ENCODE measurements at regions not wholly inside any gene's neighbourhood (a gene's known extent, or its start where the extent isn't known, plus 50 kb on each side); places are given as distances from the start of the nearest gene placed in this dataset.
"Not testable (repeated sequence)": the region's sequence is repeated elsewhere in the genome, so short reads cannot be mapped to it uniquely, and the experiment has no call there.

DNA sequence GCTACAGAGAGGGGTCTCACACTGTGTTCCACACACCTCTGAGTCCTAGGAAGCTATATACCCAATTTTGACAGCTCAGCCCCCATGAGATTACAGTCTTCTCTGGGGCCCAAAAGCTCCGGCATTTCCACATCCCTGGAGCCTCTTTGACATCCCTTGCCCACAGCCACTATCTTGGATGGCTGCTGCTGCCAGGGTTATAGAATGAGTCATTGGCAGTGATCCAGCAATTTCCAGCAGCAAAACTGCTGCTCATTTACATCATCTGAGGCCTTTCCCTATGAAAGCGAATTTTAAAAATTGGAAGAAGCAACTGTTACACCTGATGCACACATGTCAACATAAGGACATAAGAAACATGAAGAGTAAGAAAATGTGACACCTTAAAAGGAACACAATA is 590.7 kb downstream of the MEI4 start:
- no peak for DNase-seq

DNA sequence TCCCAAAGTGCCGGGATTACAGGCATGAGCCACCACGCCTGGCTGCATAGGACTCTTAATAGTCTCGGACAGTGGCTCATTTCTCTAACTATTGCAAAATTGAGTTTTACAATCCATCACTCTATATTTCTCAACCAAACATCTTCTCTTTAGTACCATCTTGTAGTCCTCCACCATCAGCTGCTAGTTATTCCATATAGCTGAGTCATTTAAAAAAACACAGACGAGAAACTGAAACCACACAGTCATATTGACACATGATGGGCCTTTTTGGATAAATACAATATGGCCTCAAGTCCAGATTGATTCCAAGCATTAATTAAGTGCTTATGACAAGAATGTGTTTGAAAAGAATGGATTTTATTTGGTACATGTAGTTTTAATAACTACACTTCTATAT is 599.1 kb downstream of the MEI4 start:
- DNase-seq, result no peak

DNA sequence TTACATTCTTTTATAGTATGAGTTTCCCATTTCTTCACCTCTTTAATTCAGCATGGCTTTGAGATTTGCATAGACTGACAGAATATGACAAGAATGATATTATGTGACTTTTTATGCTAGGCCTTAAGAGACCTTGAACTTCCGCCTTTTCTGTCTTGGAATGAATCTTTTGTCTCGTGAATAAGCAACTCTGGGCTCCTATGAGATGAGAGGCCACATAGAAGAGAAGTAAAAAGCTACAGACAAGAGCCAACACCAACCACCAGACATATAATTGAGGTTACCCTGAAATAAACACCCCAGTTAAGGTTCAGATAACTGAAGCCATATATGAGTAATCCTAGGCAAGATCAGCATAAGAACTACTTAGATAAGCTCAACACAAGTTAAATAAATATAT is 600.8 kb downstream of the MEI4 start:
- no peak for DNase-seq

DNA sequence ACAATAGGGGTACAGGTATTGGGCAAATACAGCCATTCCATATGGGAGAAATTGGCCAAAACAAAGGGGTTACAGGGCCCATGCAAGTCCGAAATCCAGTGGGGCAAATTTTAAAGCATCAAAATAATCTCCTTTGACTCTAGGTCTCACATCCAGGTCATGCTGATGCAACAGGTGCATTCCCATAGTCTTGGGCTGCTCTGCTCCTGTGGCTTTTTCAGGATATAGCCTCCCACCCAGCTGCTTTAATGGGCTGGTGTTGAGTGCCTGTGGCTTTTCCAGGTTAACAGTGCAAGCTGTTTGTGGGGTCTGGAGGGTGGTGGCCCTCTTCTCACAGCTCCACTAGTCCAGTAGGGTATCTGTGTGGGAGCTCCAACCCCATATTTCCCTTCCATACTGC is 607.1 kb downstream of the MEI4 start:
- no peak for DNase-seq

DNA sequence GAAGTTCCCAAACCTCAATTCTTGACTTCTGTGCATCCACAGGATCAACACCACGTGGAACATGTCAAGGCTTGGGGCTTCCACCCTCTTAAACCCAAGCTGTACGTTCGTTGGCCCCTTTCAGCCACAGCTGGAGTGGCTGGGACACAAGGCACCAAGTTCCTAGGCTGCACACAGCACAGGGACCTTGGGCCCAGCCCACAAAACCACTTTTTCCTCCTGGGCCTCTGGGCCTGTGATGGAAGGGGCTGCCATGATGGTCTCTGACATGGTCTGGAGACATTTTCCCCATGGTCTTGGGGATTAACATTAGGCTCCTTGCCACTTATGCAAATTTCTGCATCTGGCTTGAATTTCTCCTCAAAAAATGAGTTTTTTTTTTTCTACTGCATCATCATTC is 606.9 kb upstream of the IRAK1BP1 start:
- not testable (repeated sequence) for DNase-seq

DNA sequence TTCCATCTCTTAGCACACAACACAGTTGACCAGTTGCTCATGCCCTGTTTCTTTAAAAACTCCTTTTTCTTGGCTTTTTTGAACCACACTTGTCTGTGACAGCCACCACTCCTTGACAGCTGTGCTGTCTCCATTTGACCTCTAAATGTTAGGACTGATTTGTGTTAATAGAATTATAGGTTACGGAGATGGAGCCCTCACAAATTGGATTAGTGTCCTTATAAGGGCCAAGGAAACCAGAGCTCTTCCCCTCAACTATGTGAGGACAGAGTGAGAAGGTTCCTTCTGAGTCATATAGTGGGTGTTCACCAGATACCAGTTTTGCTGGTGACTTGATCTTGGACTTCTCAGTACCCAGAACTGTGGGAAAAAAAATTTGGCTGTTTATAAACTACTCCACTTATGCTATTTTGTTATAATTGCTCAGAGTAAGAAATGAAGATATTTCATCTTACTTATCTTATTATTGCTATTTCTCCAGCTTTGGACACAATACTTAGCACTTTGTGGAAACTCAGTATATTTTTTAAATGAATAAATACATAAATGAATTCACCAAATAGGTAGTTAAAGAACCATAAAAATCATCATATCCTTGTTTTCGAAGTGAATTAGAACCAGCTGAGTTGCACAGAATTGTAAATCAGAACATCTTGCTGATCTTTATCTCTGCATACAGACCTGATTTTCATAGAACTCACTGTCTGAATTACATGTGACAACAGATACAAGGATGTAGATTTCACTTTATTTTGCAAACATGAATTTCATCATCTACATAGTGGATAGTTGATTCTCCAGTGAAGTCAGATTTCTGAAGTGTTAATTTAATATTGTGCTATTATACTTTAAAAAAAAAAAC is 598.5 kb upstream of the IRAK1BP1 start:
- DNase-seq, result no peak

DNA sequence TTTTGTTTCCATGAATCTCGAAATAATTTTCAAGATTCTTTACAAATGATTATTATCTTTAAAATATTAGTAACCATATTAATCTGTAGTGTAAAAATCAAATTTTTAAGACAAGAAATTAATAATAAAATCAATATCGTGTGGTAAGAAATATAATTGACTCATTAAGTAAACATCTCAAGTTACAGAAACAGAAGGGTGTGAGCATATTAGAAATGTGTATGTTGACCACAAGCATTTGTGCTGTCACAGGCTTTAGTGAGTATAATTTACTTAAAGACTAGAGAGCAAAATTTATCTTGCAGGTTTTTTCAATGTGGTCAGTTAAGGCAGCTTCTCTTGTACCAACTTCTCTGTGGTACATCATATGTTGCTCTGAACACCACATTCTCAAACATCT is 566.5 kb upstream of the IRAK1BP1 start:
- DNase-seq, result no peak

DNA sequence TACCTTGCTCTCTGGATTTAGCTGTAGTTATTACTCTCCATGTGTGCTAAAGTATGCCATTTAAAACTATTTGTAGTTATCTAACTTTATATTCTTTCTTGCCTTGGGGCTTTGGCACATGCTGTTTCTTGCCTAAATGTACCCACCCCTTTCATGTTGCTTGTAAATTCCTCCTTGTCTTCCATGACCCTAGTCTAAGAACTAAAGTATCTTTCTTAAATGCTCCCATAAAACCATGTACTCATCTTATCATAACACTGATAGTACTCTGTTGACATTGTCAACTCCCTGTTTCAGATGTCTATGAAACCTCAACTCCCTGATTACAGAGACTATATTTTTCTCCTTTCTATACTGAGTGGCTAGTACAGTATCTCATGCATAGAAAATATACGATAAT is 564.9 kb upstream of the IRAK1BP1 start:
- no peak for DNase-seq

DNA sequence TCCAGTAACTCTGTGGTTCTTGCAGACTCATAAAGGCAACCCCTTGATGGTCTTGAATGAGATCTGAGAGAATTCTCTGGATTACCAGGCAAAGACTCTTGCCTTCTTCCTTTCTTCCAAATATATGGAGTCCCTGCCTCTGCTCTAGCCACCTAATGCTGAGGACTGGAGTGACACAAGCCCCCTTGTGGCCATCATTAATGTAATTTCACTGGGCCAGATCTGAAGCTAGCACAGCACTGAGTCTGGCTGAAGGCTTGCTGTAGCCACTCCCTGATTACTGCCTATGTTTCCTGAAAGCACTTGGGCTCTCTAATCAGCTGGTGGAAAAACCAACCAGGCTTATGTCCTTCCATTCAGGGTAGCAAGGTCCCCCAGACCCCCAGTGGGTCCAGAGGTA is 559.3 kb upstream of the IRAK1BP1 start:
- DNase-seq, result no peak

DNA sequence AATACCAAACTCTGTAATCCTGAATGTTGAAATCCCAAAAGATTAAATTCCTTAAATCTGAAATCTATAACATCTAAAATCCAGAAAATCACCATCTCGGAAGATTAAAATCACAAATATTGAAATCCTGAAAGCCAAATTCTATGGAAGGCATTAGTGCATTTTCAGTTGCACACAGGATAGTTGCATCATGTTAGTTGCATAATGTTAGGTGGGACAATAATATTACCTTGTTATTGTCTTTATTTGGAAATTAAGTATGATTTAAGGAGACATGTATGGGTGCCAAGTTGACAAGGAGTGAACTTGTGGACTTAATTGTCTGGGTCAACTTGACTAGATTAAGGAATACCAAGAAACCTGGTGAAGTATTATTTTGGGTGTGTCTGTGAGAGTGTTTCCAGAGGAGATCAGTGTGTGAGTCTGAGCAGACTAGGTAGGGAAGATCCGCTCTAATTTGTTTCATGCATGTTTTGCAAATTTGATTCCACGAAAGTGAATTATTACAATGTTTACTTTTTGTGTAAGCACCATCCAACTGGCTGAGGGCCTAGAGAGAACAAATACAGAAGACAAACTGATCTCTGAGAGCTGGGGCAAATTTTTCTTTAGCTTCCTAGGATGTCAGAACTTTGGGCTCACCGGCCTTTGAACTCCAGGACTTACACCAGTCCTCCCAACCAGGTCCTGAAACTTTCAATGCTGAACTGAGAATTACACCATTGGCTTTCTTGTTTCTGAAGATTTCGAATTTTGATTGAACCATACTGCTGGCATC is 545.1 kb upstream of the IRAK1BP1 start:
- DNase-seq, result no peak

DNA sequence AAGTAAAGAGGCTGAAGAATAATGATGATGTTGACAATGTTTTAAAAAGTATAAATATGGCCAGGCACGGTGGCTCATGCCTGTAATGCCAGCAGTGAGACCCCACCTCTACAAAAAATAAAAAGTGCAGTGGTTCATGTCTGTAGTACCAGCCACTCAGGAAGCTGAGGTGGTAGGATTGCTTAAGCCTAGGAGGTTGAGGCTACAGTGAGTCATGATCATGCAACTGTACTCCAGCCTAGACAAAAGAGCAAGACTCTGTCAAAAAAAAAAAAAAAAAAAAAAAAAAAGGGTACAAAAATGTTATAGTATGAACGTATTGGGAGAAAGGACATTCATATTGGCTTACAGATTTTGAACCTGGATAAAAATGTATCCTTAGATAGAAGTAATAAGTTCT is 543.1 kb upstream of the IRAK1BP1 start:
- no peak for DNase-seq

DNA sequence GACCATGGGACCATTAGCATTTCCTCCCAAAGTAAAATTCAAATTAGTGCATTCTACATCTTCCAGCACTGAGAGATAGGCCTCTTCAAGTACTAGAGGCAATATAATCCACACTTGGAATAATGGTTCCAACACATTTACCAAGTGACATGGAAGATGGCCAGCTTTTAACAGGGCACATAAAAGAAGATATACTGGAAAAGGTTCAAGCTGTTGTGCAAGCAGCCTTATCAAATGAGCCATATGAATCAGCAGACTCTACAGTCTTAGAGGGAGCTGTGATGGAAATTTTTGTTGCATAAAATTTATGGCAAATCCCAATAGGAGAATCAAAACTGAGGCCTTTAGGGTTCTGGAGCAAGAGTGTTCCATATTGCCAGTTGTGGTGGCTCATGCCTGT is 526.6 kb upstream of the IRAK1BP1 start:
- DNase-seq, result no peak

DNA sequence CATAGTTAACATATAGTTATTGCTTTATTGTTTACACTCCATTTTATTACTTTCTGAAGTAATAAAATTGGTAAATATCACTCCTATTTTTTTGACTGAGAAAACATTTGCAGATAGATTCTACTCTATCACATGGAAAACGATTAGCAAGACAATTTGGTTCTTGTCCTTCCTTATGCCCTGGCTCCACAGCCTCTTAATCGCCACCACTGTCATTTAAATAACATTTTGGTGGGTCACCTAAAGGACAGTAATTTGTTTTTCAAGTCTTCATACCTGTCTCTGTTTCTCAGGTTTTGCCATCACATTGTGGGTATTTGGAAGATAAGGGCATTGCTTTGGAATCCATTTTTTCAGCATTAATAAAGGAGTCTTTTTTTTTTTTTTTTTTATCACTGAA is 521.5 kb upstream of the IRAK1BP1 start:
- no peak for DNase-seq

DNA sequence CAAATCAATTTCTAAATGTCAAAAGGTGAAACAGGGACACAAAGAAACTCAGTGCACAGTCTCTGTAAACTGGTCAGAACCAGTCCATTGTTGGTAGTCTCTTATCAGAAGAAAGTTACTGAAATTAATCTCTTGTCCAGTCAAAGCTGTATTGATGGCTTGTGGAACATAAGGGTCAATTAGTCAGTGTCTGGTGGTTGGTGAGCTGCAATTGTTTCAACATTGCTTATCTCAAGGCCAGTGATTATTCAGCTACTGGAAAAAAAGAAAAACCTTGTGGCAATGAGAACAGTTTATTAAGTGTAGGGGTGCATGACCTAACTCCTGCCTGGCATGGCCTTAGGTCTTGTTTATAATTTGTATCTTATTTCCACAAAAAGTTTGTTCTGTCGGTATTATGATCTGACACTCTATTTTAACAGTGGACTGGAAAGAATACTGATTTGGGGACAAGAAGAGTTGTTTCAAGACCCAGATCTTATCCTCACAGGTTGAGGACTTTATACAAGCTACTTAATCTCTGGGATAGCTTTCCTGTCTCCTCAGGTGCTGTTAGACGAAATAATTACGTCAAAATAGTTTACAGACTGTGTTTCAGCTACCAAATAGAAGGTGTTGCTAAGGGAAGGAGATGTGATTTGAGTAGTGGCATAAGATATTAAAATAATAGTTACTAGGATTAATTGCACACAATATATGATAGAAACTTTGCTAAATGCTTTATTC is 520.0 kb upstream of the IRAK1BP1 start:
- DNase-seq, result no peak

DNA sequence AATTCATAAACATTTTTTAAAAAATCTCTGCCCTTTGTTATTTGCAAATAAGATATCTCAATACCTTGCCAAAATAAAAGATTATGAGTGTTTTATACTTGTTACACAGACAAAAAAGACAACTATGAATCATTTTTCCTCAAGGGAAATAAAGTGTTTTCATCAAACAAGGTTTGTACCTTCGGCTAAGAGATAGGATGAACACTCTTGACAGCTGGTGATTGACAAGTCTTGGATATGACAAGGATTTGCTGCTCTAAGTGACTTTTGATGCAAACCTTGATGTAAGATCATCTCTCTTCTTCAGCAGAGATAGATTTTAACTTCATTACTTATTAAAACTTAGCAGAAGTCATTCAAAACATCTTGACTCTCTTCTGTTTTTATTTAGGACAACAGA is 514.3 kb upstream of the IRAK1BP1 start:
- no peak for DNase-seq

DNA sequence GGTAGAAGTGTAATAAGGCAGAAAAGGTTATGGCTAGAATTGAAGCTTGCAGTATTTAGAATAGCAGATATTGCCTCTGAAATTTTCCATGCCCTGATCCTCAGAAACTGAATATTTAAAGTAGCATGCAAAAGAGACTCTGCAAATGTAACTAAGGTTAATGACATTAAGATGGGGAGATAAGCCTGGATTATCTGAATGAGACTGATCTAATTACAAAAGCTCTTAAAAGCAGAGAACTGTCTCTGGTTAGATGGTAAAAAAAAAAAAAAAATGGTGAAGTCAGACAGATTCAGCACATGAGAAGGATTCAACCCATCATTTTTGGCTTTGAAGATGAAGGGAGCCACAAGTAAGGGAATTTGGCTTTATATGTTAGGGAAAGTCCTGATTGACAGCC is 503.7 kb upstream of the IRAK1BP1 start:
- DNase-seq, result no peak

DNA sequence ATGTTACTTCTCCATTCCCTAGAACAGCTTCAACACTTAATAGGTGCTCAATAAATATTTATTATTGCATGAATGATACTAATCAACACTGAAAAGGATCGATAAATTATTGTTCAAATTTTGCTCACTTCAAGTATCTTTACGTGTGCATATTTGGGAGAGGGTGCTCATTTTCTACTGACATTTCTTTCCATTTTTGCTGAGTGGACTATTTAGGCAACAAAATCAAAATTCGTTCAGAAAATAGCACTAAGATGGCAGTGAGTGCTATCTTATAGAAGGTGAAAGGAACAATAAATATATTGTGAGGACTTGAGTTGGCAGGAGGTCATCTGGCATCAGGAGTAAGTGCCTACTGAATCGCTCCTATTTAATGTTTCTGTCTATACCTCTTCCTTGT is 501.9 kb upstream of the IRAK1BP1 start:
- DNase-seq, result no peak

DNA sequence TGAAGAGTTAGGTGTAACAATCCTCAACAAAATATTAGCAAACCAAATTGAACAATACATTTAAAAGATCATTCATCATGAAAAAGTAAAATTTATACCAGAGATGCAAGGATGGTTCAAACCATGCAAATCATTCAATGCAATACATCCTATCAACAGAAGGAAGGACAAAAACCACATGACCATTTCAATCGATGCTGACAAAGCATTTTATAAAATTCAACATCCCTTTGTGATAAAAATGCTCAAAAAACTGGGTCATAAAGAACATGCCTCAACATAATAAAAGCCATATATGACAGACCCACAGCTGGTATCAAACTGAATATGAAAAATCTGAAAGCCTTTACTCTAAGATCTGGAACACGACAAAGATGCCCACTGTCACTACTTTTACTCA is 490.3 kb upstream of the IRAK1BP1 start:
- DNase-seq, result no peak

DNA sequence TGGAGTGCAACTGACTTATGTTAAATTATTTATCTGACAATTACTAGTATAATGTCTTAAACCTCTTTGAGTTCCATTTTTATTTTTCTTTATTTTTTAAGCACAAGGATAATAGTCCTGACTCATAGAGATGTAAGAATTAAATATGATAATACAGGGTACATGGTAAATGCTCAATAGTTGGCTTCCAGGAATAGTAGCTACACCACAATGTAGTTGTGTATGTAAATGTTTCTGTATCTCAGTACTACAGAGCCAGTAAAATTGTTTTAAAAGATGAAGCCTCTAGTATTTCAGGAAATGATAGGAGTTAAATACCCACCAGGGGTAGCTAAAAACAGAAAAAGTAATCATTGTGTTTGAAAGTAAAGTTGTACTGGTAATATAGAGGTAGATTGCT is 487.4 kb upstream of the IRAK1BP1 start:
- no peak for DNase-seq

DNA sequence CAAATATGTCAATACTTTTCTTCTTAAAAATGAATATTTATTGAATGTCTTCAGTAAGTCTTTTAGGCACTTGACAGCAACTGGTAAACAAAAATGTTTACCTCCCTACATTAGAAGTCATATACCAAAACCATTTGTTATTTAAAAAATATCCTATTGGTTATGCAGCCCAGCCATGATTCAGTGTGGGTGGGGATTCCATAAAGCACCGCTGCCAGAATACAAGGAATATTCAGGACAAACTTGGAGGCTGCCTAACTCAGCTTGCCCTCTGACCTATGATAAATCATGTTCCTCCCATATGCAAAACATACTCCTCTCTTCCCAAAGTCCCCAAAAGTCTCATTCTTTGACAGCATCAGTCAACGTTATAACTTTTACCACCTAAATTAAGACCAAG is 486.8 kb upstream of the IRAK1BP1 start:
- no peak for DNase-seq

DNA sequence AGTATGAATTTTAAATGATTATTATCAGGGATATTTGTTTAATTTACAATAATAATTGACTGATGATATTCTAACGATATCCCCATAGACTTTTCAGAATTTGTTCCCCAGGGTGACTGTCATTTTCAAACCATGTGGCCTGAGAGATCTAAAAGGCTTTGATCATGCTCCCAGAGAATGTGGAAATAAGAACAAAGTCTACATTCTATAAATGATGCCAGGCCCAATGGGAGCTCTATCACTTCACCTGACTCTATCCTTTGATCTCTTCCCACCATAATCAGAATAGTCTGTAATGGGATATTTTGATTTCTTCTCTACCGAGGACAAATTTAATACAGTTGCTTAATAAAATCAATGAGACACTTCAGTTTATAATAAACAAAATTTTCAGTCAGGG is 483.4 kb upstream of the IRAK1BP1 start:
- no peak for DNase-seq

DNA sequence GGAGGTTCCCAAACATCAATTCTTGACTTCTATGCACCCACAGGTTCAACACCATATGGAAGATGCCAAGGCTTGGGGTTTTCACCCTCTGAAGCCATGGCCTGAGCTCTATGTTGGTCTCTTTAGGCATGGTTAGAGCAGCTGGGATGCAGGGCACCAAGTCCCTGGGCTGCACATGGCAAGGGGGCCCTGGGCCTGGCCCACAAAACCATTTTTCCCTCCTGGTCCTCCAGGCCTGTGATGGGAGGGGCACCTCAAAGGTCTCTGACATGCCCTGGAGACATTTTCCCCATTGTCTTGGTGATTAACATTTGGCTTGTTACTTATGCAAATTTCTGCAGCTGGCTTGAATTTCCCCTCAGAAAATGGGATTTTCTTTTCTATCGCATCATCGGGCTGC is 480.5 kb upstream of the IRAK1BP1 start:
- not testable (repeated sequence) for DNase-seq

DNA sequence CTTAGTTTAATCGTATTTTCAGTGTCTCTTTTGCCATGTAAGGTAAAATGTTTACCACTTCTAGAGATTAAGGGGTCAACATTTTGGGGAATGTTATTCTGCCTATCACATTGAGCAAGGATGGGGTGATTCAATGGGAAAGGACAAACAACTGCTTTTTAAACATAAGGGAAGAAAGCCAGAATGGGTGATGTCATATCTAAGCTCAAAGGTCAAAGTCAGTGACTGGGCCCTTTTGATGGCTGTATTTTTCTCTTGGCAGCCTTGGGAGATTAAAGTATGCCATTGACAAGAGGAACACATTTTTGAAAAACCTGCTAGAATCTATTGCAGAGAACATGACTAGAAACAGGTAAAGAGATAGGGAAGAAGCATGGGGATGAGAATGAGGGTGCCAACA is 477.3 kb upstream of the IRAK1BP1 start:
- DNase-seq, result no peak

DNA sequence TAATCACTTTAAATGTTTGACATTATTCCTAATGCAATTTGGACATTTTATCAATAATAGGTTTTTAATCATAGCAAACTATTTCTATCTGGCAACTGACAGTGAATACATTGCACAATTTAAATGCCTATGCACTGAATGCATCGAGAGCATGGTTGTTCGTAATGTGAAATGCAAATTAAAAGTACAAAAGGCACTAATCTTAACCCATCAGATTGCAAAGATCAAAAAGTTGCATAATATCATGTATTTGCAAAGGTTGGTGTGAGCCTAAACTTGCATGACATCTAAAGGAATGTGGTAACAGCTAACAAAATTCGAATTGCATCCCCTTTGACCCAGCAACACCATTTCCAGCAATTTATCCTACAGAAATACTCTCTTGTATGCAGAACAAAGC is 469.9 kb upstream of the IRAK1BP1 start:
- DNase-seq, result no peak

Data from HCEC 1CT (cell line).